ENCODE measurements at regions not wholly inside any gene's neighbourhood (a gene's known extent, or its start where the extent isn't known, plus 50 kb on each side); places are given as distances from the start of the nearest gene placed in this dataset.

DNA sequence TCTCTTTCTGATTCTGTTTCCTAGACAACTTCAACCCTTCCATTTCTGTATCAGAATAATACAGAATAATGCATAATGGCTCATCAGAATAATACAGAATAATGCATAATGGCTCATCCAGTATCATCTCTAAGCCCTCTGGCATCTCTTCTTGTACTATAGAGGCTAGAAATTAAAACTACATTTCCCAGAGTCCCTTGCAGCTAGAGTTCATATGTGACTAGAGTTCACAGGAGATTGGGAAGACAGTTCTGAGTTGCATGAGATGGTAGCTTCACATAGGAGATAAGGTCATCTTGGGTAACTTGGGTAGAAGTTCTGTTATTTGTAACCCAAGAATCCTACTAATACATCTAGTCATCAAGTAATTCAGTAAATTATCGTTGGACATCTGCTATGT lies 122.9 kb upstream of the NRBF2 start:
- TF ChIP-seq, protein P1, sequence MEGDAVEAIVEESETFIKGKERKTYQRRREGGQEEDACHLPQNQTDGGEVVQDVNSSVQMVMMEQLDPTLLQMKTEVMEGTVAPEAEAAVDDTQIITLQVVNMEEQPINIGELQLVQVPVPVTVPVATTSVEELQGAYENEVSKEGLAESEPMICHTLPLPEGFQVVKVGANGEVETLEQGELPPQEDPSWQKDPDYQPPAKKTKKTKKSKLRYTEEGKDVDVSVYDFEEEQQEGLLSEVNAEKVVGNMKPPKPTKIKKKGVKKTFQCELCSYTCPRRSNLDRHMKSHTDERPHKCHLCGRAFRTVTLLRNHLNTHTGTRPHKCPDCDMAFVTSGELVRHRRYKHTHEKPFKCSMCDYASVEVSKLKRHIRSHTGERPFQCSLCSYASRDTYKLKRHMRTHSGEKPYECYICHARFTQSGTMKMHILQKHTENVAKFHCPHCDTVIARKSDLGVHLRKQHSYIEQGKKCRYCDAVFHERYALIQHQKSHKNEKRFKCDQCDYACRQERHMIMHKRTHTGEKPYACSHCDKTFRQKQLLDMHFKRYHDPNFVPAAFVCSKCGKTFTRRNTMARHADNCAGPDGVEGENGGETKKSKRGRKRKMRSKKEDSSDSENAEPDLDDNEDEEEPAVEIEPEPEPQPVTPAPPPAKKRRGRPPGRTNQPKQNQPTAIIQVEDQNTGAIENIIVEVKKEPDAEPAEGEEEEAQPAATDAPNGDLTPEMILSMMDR (IDR thresholded peaks at IDR 0.05) = no peak
- TF ChIP-seq POLR2A (IDR thresholded peaks at IDR 0.05) = no peak

All from tibial nerve (tissue), 3 donors.